ENCODE measurements at regions not wholly inside any gene's neighbourhood (a gene's known extent, or its start where the extent isn't known, plus 50 kb on each side); places are given as distances from the start of the nearest gene placed in this dataset.

- DNase-seq (ENCODE audit: low spot score), result no peak
- no peak for TF ChIP-seq CTCF (IDR thresholded peaks at IDR 0.05)
- Histone ChIP-seq H3K27ac (no peak overlapping the region), H3K4me3 (no peak overlapping the region)
These were observed 75.5 kb upstream of the CLMN start for GRCh38 chr14:95395098-95395737.

GRCh38 chr14:95394297-95395097 lies 74.8 kb upstream of the CLMN start:
- Histone ChIP-seq H3K4me3 (no peak overlapping the region), H3K27ac (no peak overlapping the region)
- DNase-seq (ENCODE audit: low spot score), result no peak
- TF ChIP-seq CTCF (IDR thresholded peaks at IDR 0.05), result no peak

- no peak for DNase-seq (ENCODE audit: low spot score)
- no peak for TF ChIP-seq CTCF (IDR thresholded peaks at IDR 0.05)
- H3K27ac ChIP-seq, result no peak overlapping the region
- no peak overlapping the region for H3K4me3 ChIP-seq
These were observed 73.1 kb upstream of the CLMN start for GRCh38 chr14:95392841-95393240.

- H3K4me3 ChIP-seq, result no peak overlapping the region
- H3K27ac ChIP-seq, result peak overlapping the region; percentile 1 to 89
- DNase-seq (ENCODE audit: low spot score), result no peak
- no peak for TF ChIP-seq CTCF (IDR thresholded peaks at IDR 0.05)
These were observed 71.6 kb upstream of the CLMN start for GRCh38 chr14:95391331-95391730.

- peak overlapping the region; percentile 61 to 89 for H3K27ac ChIP-seq
- H3K4me3 ChIP-seq, result no peak overlapping the region
- TF ChIP-seq CTCF (IDR thresholded peaks at IDR 0.05), result no peak
- peak; percentile 92 for DNase-seq (ENCODE audit: low spot score)
These were observed 69.8 kb upstream of the CLMN start for GRCh38 chr14:95389471-95390011.

GRCh38 chr14:95388699-95389098 lies 69.0 kb upstream of the CLMN start:
- TF ChIP-seq CTCF (IDR thresholded peaks at IDR 0.05), result no peak
- no peak for DNase-seq (ENCODE audit: low spot score)
- Histone ChIP-seq H3K4me3 (no peak overlapping the region), H3K27ac (peak overlapping the region; percentile 37 to 50)
